Upper lobe of left lung (tissue), 6 donors: ENCODE measurements at regions not wholly inside any gene's neighbourhood (a gene's known extent, or its start where the extent isn't known, plus 50 kb on each side); places are given as distances from the start of the nearest gene placed in this dataset.

Source experiments
- ATAC-seq, 2 donors: fragments of 200-7000 bp; cut with Tn5 transposase; one replicate each; pipeline ENCODE4 v1.9.1; 2022; ENCODE audit warnings: mild to moderate bottlenecking in 2 of 2, moderate library complexity in 2 of 2; ENCODE audit not compliant: low FRiP score in 2 of 2
- DNase-seq, 2 donors: peaks; one replicate each; pipeline ENCODE4 v3.0.0-alpha.2; 2019 to 2020
- H3K27ac ChIP-seq, 4 donors: fragments of 200-600 bp; sonication (generic); one replicate each; pipeline ENCODE4 v1.5.1; 2016 to 2019
- H3K27me3 ChIP-seq, 4 donors: fragments of 200-600 bp; sonication (generic); one replicate each; pipeline ENCODE4 v1.5.1; 2017 to 2019
- H3K36me3 ChIP-seq, 4 donors: fragments of 200-600 bp; sonication (generic); one replicate each; pipeline ENCODE4 v1.5.1; 2016 to 2019
- H3K4me1 ChIP-seq, 4 donors: fragments of 200-600 bp; sonication (generic); one replicate each; pipeline ENCODE4 v1.5.1; 2018 to 2019
- H3K4me3 ChIP-seq, 4 donors: fragments of 200-600 bp; sonication (generic); one replicate each; pipeline ENCODE4 v1.5.1; 2017 to 2019; ENCODE audit warnings: mild to moderate bottlenecking in 2 of 4, moderate library complexity in 1 of 4
- H3K9me3 ChIP-seq, 4 donors: fragments of 200-600 bp; sonication (generic); one replicate each; pipeline ENCODE4 v1.5.1; 2018 to 2019
- CTCF ChIP-seq, 6 experiments: fragments of 450-650 bp in 4 of 6; fragments of 200-600 bp in 2 of 6; sonication (generic) in 2 of 6; IDR thresholded peaks; one replicate each; pipeline ENCODE4 v1.5.1; 2016 to 2019; ENCODE audit warnings: antibody characterized with exemption in 6 of 6
- EP300 ChIP-seq, 4 donors: sonication (generic); formaldehyde crosslinking; IDR thresholded peaks; one replicate each; pipeline ENCODE4 v1.5.1; 2017; ENCODE audit warnings: antibody characterized with exemption in 4 of 4, control low read depth in 2 of 4
- POLR2A ChIP-seq, 4 donors: fragments of 450-650 bp; IDR thresholded peaks; one replicate each; pipeline ENCODE4 v1.5.1; 2016 to 2017; ENCODE audit warnings: antibody characterized with exemption in 4 of 4, mild to moderate bottlenecking in 2 of 4
- POLR2AphosphoS5 ChIP-seq, 2 donors: sonication (generic); formaldehyde crosslinking; IDR thresholded peaks; one replicate each; pipeline ENCODE4 v1.5.1; 2017; ENCODE audit warnings: antibody characterized with exemption in 2 of 2
- WGBS, 2 donors: methylation state at CpG; one replicate each; pipeline ENCODE4 v1.1.5; 2017 to 2018; 5-methylcytosine and 5-hydroxymethylcytosine counted together
- donor health status: DM: no; HTN: no; CAD: no; lungs with moderate emphysema.
- donor health status: DM: no; HTN: yes; CAD: no; lungs with severe emphysema.

GRCh38 chr12:46043972-46044520 lies 53.7 kb upstream of the SCAF11 start:
- TF ChIP-seq POLR2AphosphoS5 (IDR thresholded peaks at IDR 0.05), result no peak
- TF ChIP-seq POLR2A (IDR thresholded peaks at IDR 0.05), result no peak
- TF ChIP-seq EP300 (IDR thresholded peaks at IDR 0.05), result no peak
- no peak for TF ChIP-seq CTCF (IDR thresholded peaks at IDR 0.05)
- 38 to 48% methylated on average over 1 of the region's 1 CpG for WGBS, 2 donors

More at GRCh38 chr12:46043972-46044520, 53.7 kb upstream of the SCAF11 start:
- Histone ChIP-seq H3K4me1 (no peaks in the 10 kb centered on the region), H3K36me3 (no peaks in the 10 kb centered on the region), H3K4me3 (no peak overlapping the region), H3K27ac (no peak overlapping the region), H3K9me3 (peaks cover 0 to 16% (median 9%) of the 10 kb centered on the region in 4 donors), H3K27me3 (no peaks in the 10 kb centered on the region)
- DNase-seq, result no peak
- no peak for ATAC-seq
